RWPE2 (cell line): ENCODE measurements at regions not wholly inside any gene's neighbourhood (a gene's known extent, or its start where the extent isn't known, plus 50 kb on each side); places are given as distances from the start of the nearest gene placed in this dataset.

Source experiments
- ATAC-seq: fragments of 200-7000 bp; cut with Tn5 transposase; 3 replicates; pipeline ENCODE4 v1.9.1; 2021; ENCODE audit warnings: low read depth
- DNase-seq: peaks from one replicate; pipeline ENCODE4 v3.0.0-alpha.2; 2020; ENCODE audit warnings: low spot score
- H3K27ac ChIP-seq: fragments of 450-650 bp; 2 replicates; pipeline ENCODE4 v1.5.1; 2017; ENCODE audit warnings: mild to moderate bottlenecking; ENCODE audit not compliant: poor library complexity, severe bottlenecking
- H3K27me3 ChIP-seq: fragments of 250-450 bp; sonication (Bioruptor Pico); 2 replicates; pipeline ENCODE4 v1.5.1; 2021; ENCODE audit warnings: mild to moderate bottlenecking, moderate library complexity; ENCODE audit not compliant: insufficient read depth, poor library complexity, severe bottlenecking
- H3K36me3 ChIP-seq: fragments of 250-450 bp; sonication (Bioruptor Pico); 2 replicates; pipeline ENCODE4 v1.5.1; 2020; ENCODE audit warnings: low read depth, mild to moderate bottlenecking, moderate library complexity
- H3K4me1 ChIP-seq: fragments of 250-450 bp; sonication (Bioruptor Pico); 2 replicates; pipeline ENCODE4 v1.5.1; 2021; ENCODE audit warnings: mild to moderate bottlenecking, moderate library complexity; ENCODE audit not compliant: insufficient read depth, poor library complexity, severe bottlenecking
- H3K4me3 ChIP-seq: fragments of 250-450 bp; sonication (Bioruptor Pico); 2 replicates; pipeline ENCODE4 v1.5.1; 2021; ENCODE audit warnings: mild to moderate bottlenecking, moderate library complexity; ENCODE audit not compliant: severe bottlenecking
- H3K9me3 ChIP-seq: fragments of 250-450 bp; sonication (Bioruptor Pico); 2 replicates; pipeline ENCODE4 v1.5.1; 2021; ENCODE audit warnings: mild to moderate bottlenecking, moderate library complexity; ENCODE audit not compliant: severe bottlenecking
- CTCF ChIP-seq: fragments of 450-650 bp; IDR thresholded peaks from one replicate; pipeline ENCODE4 v1.5.1; 2017; ENCODE audit warnings: mild to moderate bottlenecking, moderate library complexity; ENCODE audit not compliant: poor library complexity, severe bottlenecking

GRCh38 chr17:43330876-43331639, 67.7 kb upstream of the ARL4D start:
- H3K27me3 ChIP-seq = no peaks in the 10 kb centered on the region
- no peaks in the 10 kb centered on the region for H3K36me3 ChIP-seq
- no peaks in the 10 kb centered on the region for H3K9me3 ChIP-seq
- H3K4me1 ChIP-seq = peaks cover 15% of the 10 kb centered on the region
- no peak overlapping the region for H3K27ac ChIP-seq
- TF ChIP-seq CTCF = no peak
- no peak for ATAC-seq
- no peak for DNase-seq
- H3K4me3 ChIP-seq = no peak overlapping the region

GRCh38 chr17:43329183-43329582, 69.6 kb upstream of the ARL4D start:
- no peaks in the 10 kb centered on the region for H3K27me3 ChIP-seq
- DNase-seq (no peak), ATAC-seq (no peak)
- H3K4me3 ChIP-seq = no peak overlapping the region
- H3K4me1 ChIP-seq = peaks cover 15% of the 10 kb centered on the region
- H3K36me3 ChIP-seq = no peaks in the 10 kb centered on the region
- H3K27ac ChIP-seq = no peak overlapping the region
- no peaks in the 10 kb centered on the region for H3K9me3 ChIP-seq
- no peak for TF ChIP-seq CTCF

- DNase-seq = no peak
- Histone ChIP-seq H3K4me3 (no peak overlapping the region), H3K27me3 (no peaks in the 10 kb centered on the region), H3K9me3 (no peaks in the 10 kb centered on the region), H3K36me3 (no peaks in the 10 kb centered on the region), H3K4me1 (peaks cover 15% of the 10 kb centered on the region), H3K27ac (no peak overlapping the region)
- no peak for TF ChIP-seq CTCF
- peak; percentile 40; the same call in 2 of the 3 replicates for ATAC-seq
Measured at GRCh38 chr17:43328650-43329049, 70.1 kb upstream of the ARL4D start.

- Histone ChIP-seq H3K4me3 (no peak overlapping the region), H3K36me3 (no peaks in the 10 kb centered on the region), H3K27ac (no peak overlapping the region), H3K9me3 (no peaks in the 10 kb centered on the region), H3K4me1 (peaks cover 15% of the 10 kb centered on the region), H3K27me3 (no peaks in the 10 kb centered on the region)
- no peak for TF ChIP-seq CTCF
- peak; percentile 40; the same call in 1 of the 3 replicates for ATAC-seq
- no peak for DNase-seq
Measured at GRCh38 chr17:43327834-43328420, 70.9 kb upstream of the ARL4D start.

- Histone ChIP-seq H3K4me1 (peaks cover 15% of the 10 kb centered on the region), H3K27me3 (no peaks in the 10 kb centered on the region), H3K27ac (no peak overlapping the region), H3K9me3 (no peaks in the 10 kb centered on the region), H3K4me3 (no peak overlapping the region), H3K36me3 (no peaks in the 10 kb centered on the region)
- ATAC-seq (peak; percentile 31; the same call in 1 of the 3 replicates), DNase-seq (no peak)
- TF ChIP-seq CTCF = no peak
Measured at GRCh38 chr17:43327421-43327820, 71.4 kb upstream of the ARL4D start.
